Stomach (tissue), 4 donors: ENCODE measurements at regions not wholly inside any gene's neighbourhood (a gene's known extent, or its start where the extent isn't known, plus 50 kb on each side); places are given as distances from the start of the nearest gene placed in this dataset.

Experiments
- CTCF ChIP-seq, 7 experiments: fragments of 450-650 bp in 4 of 7; fragments of 200-600 bp in 3 of 7; sonication (generic) in 3 of 7; IDR thresholded peaks; one replicate each; pipeline ENCODE4 v1.5.1; 2016 to 2019; ENCODE audit warnings: antibody characterized with exemption in 7 of 7, control low read depth in 2 of 7, mild to moderate bottlenecking in 1 of 7
- EP300 ChIP-seq: sonication (generic); formaldehyde crosslinking; IDR thresholded peaks from one replicate; pipeline ENCODE4 v1.6.1; 2017; ENCODE audit warnings: antibody characterized with exemption
- POLR2A ChIP-seq, 4 donors: fragments of 450-650 bp; IDR thresholded peaks; one replicate each; pipeline ENCODE4 v1.6.1; 2016; ENCODE audit warnings: antibody characterized with exemption in 4 of 4, control low read depth in 2 of 4, mild to moderate bottlenecking in 1 of 4, moderate library complexity in 1 of 4
- POLR2AphosphoS5 ChIP-seq, 3 donors: sonication (generic); formaldehyde crosslinking; IDR thresholded peaks; one replicate each; pipeline ENCODE4 v1.6.1; 2016; ENCODE audit warnings: antibody characterized with exemption in 3 of 3

- no peak for TF ChIP-seq CTCF (IDR thresholded peaks at IDR 0.05)
- no peak for TF ChIP-seq POLR2A (IDR thresholded peaks at IDR 0.05)
- no peak for TF ChIP-seq POLR2AphosphoS5 (IDR thresholded peaks at IDR 0.05)
- no peak for TF ChIP-seq EP300
Measured at GRCh38 chr3:14288833-14289451, 110.3 kb downstream of the LSM3 start.
